ENCODE measurements at regions not wholly inside any gene's neighbourhood (a gene's known extent, or its start where the extent isn't known, plus 50 kb on each side); places are given as distances from the start of the nearest gene placed in this dataset.
"Not testable (repeated sequence)": the region's sequence is repeated elsewhere in the genome, so short reads cannot be mapped to it uniquely, and the experiment has no call there.

DNA sequence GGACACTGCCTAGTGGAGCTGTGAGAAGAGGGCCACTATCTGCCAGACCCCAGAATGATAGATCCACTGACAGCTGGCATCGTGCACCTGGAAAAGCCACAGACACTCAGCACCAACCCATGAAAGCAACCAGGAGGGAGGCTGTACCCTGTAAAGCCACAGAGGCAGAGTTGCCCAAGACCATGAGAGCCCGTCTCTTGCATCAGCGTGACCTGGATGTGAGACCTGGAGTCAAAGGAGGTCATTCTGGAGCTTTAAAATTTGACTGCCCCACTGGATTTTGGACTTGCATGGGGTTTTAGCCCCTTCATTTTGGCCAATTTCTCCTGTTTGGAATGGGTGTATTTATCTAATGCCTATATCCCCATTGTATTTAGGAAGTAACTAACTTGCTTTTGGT, 83.5 kb upstream of the P3H2 start:
- no peak for DNase-seq
- intact Hi-C loops (cut with DNase I), result loop anchor here (5.0 kb wide), 1 partner anchor 242 kb away; no protein-coding TSS in a partner anchor
- ATAC-seq (ENCODE audit: poor library complexity), result no peak

DNA sequence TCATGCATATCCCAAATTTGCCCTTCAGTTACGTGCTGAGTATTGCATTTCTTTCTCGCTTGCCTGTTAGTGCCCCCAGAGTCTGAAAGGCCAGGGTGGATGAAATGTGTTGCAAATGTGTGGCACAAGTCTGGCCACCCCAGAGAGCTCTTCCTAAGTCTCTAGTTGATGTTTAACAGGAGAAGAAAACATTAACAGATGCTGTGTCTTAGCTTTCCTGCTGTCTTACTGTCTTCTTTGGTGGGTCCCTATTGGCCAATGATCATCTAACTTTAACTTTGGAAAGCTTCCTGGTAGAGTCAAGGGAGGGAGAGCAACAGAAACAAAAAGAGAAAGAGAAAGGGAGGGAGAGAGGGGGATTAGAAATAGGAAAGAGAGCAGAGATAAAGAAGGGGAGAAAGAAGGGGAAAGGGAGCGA, 76.7 kb upstream of the P3H2 start:
- DNase-seq (no peak), ATAC-seq (ENCODE audit: poor library complexity) (no peak)
- intact Hi-C loops (cut with DNase I), result no loop called here

DNA sequence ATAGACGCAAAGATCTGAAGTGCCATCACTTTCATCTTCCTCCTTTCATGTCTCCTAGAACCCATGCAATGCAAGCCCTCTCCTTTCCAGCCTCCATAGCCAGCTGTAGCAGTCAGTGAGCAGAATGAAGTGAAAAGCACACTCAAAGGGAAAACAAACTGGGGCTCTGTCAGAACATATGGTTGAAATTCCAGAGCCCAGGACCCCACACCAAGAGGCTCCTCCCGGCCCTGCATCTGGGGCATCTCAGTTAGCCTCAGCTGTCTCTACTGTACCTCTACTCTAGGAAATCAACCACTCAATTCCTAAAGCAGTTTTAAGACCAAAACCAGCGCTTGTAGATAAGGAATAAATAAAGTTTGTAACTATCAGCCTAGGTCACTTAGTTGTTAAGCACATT, 73.8 kb upstream of the P3H2 start:
- intact Hi-C loops (cut with DNase I), result no loop called here

DNA sequence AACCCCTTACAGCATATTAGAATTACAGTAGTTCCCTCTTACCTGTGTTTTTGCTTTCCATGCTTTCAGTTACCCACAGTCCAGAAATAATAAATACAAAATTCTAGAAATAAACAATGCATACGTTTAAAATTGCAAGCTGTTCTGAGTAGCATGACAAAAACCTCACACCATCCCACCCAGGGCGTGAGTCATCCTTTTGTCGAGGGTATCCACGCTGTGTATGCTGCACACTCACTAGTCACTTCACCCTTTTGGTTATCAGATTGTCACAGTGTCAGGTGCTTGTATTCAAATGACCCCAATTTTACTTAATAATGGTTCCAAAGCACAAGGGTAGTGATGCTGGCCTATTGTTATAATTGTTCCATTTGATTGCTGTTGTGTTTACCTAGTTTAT, 72.5 kb upstream of the P3H2 start:
- intact Hi-C loops (cut with DNase I), result no loop called here
- no peak for ATAC-seq (ENCODE audit: poor library complexity)
- no peak for DNase-seq

More for the DNA sequence above, 73.8 kb upstream of the P3H2 start:
- ATAC-seq (ENCODE audit: poor library complexity), result no peak
- no peak for DNase-seq

DNA sequence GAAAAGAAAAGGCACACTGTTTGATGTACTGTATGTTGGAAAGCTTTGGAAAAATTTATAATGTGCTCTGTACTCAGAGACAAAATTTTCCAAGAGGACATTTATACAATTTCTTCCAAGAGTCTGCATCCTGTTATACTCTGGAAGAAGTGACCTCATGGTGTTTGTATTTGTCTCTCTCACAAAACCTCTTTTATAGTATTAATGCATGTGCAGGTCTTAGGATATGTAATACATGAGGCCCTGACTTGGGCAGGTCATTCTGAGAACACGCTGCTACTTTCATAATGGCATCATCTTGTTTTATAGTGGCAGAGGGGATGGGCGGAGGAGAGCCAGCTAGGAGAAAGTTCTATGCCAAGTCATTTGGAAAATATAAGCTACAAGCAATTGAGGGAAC, 72.0 kb upstream of the P3H2 start:
- DNase-seq, result no peak
- no peak for ATAC-seq (ENCODE audit: poor library complexity)
- intact Hi-C loops (cut with DNase I), result no loop called here

DNA sequence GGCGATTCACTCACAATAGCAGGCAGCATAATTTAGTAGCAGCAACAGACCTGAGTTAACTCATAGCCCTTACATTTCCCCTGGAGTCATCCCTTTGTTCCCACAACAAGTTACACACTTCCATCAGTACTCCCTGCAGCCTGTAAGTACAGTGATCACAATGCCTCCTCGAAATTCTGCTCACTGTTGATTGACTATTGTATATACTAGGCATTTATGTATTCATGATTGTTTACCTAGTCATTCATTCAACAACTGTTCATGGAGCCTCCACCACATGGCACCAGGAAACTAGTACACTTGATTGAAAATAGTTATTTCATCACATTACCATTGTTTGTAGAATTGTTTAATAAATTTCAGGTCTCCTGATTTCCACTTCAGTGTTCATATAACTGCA, 71.4 kb upstream of the P3H2 start:
- intact Hi-C loops (cut with DNase I), result no loop called here
- ATAC-seq (ENCODE audit: poor library complexity) (no peak), DNase-seq (no peak)

DNA sequence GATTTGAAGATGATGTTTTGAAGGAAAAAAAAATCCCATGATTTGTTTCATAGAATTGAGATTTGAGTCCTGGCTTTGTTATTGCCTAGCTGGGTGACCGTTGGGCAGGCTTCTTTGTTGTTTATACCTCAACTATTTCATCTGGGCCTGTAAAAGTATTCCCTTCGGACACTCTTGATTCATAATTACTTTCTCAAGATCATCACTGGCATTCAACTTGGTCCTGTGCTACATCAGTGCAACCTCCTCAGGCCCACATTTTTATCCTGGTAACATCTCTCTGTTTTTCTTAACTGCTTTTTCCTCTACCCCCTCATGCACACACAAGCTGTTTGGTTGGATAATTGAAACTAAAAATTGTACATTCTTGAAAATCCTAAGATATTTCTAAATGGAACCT, 67.5 kb upstream of the P3H2 start:
- intact Hi-C loops (cut with DNase I), result no loop called here
- ATAC-seq (ENCODE audit: poor library complexity), result no peak
- no peak for DNase-seq

DNA sequence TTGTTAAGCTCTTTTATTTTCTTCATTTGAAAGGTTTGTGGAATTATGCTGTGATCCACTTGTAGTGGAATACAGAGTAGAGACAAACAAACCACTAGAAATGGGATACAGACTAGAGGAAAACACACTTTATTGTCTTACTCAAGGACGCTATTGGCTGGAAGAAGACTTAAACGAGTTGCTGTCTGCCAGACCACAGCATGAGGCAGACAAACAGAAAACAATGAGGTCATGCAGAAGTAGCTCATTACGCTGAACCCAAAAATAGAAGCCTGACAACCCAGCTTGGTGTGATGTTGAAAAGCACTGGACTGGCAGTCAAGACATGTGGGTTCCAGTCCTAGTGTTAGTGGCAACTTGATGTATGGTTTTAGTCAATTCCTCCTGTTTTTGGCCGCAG, 62.4 kb upstream of the P3H2 start:
- DNase-seq (no peak), ATAC-seq (ENCODE audit: poor library complexity) (peak; percentile 34)
- intact Hi-C loops (cut with DNase I), result no loop called here

DNA sequence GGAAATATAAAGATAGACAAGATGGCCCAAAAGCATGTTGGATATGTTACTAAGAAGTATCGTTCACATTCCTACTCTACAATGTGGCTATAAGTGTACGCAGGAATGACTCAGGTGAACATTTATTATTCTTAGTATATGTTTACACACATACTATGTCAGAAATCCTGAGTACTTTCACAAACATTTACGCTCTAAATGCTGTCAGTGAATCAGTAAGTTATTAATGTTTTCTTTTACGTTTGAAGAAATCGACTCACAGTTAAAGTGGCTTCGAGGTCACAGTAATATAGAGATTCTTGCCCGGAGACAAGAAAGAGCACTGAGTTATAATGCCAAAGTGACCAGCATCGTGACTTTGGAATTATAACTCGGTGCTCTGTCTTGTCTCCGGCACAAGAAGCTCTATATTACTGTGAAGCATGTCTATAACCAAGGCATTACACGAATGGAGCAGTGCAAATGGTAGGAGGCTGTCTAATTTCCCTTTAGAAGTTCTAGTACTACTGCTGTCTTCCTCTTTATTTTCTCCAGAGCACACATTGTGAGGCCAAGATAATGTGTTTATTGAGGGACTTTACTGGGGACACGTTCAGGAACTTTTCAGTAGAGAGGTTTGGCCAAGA, 61.8 kb upstream of the P3H2 start:
- no peak for ATAC-seq (ENCODE audit: poor library complexity)
- DNase-seq, result no peak
- intact Hi-C loops (cut with DNase I), result no loop called here

DNA sequence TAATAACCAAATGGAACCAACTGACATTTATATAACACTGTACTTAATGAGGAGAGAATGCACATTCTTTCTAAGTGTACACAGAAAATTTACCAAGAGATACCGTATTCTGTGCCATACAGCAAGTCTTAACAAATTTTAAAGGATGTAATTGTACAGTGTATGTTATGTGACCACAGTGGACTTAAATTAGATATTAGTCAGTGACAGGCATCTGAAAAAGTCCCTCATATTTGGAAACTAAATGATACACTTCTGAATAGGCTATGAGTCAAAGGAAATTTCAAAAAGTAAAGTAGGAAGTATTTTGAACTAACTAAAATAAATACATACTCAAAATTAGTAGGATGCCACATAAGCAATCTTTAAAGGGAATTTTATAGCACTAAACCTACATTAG, 59.6 kb upstream of the P3H2 start:
- ATAC-seq (ENCODE audit: poor library complexity) (no peak), DNase-seq (no peak)
- intact Hi-C loops (cut with DNase I), result no loop called here

DNA sequence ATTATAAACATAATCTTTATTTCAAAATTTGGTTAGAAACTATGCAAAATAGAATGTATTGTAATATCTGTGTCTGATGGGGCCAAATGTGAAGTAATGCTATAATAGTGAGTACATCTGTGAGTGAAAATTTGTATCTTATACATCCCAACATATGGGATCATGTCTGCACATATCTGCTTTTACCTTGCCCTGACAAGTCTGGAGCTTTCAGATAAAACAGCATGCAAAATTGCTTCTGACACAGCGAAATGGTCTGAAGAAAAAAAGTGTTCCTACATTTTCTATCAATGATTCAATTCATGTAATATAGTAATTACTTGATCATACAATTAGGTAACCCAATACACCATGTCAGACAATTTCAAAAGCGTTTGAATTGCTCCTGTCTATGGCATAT, 58.1 kb upstream of the P3H2 start:
- DNase-seq, result no peak
- ATAC-seq (ENCODE audit: poor library complexity), result no peak
- intact Hi-C loops (cut with DNase I), result no loop called here

DNA sequence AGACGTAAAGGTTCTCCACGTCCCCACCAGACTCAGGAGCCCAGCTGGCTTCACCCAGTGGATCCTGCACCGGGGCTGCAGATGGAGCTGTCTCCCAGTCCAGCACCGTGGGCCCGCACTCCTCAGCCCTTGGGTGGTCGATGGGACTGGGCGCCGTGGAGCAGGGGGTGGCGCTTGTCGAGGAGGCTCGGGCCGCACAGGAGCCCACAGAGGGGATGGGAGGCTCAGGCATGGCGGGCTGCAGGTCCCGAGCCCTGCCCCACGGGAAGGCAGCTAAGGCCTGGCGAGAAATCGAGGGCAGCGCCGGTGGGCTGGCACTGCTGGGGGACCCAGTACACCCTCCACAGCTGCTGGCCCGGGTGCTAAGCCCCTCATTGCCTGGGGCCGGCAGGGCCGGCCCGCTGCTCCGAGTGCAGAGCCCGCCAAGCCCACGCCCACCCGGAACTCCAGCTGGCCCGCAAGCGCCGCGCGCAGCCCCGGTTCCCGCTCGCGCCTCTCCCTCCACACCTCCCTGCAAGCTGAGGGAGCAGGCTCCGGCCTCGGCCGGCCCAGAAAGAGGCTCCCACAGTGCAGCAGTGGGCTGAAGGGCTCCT, 56.3 kb upstream of the P3H2 start:
- ATAC-seq (ENCODE audit: poor library complexity); intact Hi-C loops (cut with DNase I); DNase-seq: not testable (repeated sequence)

DNA sequence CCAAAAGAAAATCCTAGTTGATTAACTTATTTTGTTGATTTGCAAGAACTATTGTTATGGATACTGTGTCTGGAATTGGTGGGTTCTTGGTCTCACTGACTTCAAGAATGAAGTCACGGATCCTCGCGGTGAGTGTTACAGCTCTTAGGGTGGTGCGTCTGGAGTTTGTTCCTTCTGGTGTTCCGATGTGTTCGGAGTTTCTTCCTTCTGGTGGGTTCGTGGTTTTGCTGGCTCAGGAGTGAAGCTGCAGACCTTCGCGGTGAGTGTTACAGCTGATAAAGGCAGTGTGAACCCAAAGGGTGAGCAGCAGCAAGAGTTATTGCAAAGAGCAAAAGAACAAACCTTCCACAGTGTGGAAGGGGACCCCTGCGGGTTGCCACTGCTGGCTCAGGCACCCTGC, 55.4 kb upstream of the P3H2 start:
- intact Hi-C loops (cut with DNase I); DNase-seq; ATAC-seq (ENCODE audit: poor library complexity): not testable (repeated sequence)

DNA sequence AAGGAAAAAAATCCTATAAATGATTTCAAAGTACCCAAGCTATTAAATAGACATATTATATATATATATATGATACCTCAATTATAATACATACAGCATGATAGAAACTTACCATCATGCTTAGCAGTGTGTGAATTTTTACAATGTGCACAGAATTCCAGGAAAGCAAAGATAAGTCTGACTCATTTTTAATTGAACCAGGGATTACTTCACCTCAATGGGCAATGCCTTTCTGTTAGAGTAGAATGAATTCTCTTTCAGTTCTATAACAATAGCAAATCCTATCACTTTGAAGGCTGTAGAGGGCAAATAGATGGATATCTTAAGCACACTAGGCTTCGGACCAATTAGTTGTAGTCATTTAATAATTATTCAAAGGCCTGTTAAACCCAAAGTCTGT, 54.8 kb upstream of the P3H2 start:
- DNase-seq (no peak), ATAC-seq (ENCODE audit: poor library complexity) (no peak)
- intact Hi-C loops (cut with DNase I), result no loop called here

DNA sequence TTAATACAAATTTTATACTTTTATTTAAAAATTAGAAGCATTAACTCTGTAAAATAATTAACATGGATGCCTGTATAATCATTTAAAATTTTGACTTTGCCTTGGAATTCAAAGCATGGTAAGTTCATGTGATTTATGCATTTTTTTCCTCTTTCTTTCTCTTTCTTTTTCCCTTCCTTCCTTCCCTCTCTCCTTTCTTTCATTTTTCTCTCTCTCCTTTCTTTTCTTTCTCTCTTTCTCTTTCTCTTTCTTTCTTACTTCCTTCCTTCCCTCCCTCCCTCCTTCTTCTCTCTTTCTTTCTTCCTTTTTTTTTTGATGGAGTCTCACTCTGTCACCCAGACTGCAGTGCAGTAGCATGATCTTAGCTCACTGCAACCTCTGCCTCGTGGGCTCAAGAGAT, 53.8 kb upstream of the P3H2 start:
- intact Hi-C loops (cut with DNase I), result no loop called here
- ATAC-seq (ENCODE audit: poor library complexity) (no peak), DNase-seq (no peak)

DNA sequence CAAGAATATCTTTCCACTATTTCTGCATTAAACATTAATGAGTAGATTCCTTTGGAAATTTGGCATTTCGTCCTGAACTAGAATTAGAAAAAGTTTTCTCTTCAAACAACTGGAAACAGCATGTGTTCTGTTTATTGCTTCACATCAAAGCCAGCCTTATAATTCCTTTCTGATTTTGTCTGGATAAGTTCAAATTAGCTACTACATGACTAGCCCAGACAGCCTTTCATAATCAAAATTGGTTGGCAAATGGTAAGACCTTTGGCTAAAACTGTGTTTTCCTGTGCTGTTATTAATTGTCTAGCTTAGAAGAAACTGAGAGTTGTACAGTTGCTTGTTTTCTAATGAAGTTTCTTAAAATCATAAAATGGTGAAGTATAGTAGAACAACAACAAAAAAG, 52.7 kb upstream of the P3H2 start:
- no peak for DNase-seq
- no peak for ATAC-seq (ENCODE audit: poor library complexity)

DNA sequence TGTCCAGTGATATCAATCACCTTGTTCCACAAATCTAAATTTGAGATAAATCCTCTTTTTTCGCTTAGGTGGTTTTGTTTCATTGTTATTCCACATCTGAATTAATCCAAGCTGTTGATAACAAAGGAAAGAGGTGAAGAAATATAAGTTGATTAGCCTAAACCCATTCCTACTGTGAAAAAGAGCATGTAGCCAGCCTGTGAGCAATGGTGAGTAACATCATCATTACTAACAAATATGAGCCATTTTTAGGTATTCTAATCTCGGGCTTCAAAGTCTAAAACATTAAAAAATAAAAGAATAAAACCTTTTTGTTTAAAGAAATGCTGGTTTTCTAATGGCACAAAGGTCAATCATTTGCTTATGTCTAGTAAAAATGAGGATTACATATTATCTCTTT, 52.1 kb upstream of the P3H2 start:
- ATAC-seq (ENCODE audit: poor library complexity), result no peak
- DNase-seq, result no peak
- intact Hi-C loops (cut with DNase I), result no loop called here

More for the DNA sequence above, 52.7 kb upstream of the P3H2 start:
- intact Hi-C loops (cut with DNase I), result no loop called here
